SK-N-SH treated with all-trans-retinoic acid at 6 μM for 48 hours (cell line): ENCODE measurements at regions not wholly inside any gene's neighbourhood (a gene's known extent, or its start where the extent isn't known, plus 50 kb on each side); places are given as distances from the start of the nearest gene placed in this dataset.

Experiments used
- ATAC-seq: fragments of 200-7000 bp; cut with Tn5 transposase; 3 replicates; pipeline ENCODE4 v1.9.1; 2020; ENCODE audit warnings: mild to moderate bottlenecking, moderate library complexity
- ARNTL ChIP-seq: fragments of 450-650 bp; formaldehyde crosslinking; IDR thresholded peaks from 2 replicates; pipeline ENCODE4 v1.5.0; 2020; ENCODE audit warnings: low read depth, mild to moderate bottlenecking, moderate library complexity, borderline replicate concordance
- BACH2 ChIP-seq: fragments of 250-450 bp; sonication (Bioruptor Pico); IDR thresholded peaks from 2 replicates; pipeline ENCODE4 v1.9.0; 2021; ENCODE audit warnings: mild to moderate bottlenecking, borderline replicate concordance
- CREB5 ChIP-seq: fragments of 250-450 bp; sonication (Bioruptor Pico); IDR thresholded peaks from 2 replicates; pipeline ENCODE4 v1.5.1; 2020; ENCODE audit warnings: low read depth, mild to moderate bottlenecking, moderate library complexity
- CSDC2 ChIP-seq: fragments of 250-450 bp; sonication (Bioruptor Pico); IDR thresholded peaks from 2 replicates; pipeline ENCODE4 v1.5.0; 2020; ENCODE audit warnings: mild to moderate bottlenecking, moderate library complexity
- CSRNP3 ChIP-seq: fragments of 250-450 bp; sonication (Bioruptor Pico); IDR thresholded peaks from 2 replicates; pipeline ENCODE4 v1.5.1; 2021; ENCODE audit warnings: mild to moderate bottlenecking, moderate library complexity
- ESRRG ChIP-seq: fragments of 250-450 bp; sonication (Bioruptor Pico); IDR thresholded peaks from 2 replicates; pipeline ENCODE4 v1.6.1; 2021; ENCODE audit warnings: mild to moderate bottlenecking
- OSR1 ChIP-seq: fragments of 250-450 bp; sonication (Bioruptor Pico); IDR thresholded peaks from 2 replicates; pipeline ENCODE4 v1.8.0; 2022; ENCODE audit warnings: moderate library complexity, mild to moderate bottlenecking, inconsistent platforms
- PATZ1 ChIP-seq: fragments of 250-450 bp; sonication (Bioruptor Pico); IDR thresholded peaks from 2 replicates; pipeline ENCODE4 v1.8.0; 2020; ENCODE audit warnings: mild to moderate bottlenecking, moderate library complexity, borderline replicate concordance
- POU6F1 ChIP-seq: fragments of 250-450 bp; sonication (Bioruptor Pico); IDR thresholded peaks from 2 replicates; pipeline ENCODE4 v1.8.0; 2021; ENCODE audit warnings: low read depth, mild to moderate bottlenecking, moderate library complexity, borderline replicate concordance
- PPARA ChIP-seq: fragments of 250-450 bp; sonication (Bioruptor Pico); IDR thresholded peaks from 2 replicates; pipeline ENCODE4 v1.5.0; 2020; ENCODE audit warnings: mild to moderate bottlenecking, borderline replicate concordance
- RARB ChIP-seq: fragments of 250-450 bp; sonication (Bioruptor Pico); IDR thresholded peaks from 2 replicates; pipeline ENCODE4 v1.8.0; 2021; ENCODE audit warnings: mild to moderate bottlenecking, moderate library complexity
- TCF4 ChIP-seq: fragments of 250-450 bp; sonication (Bioruptor Pico); IDR thresholded peaks from 2 replicates; pipeline ENCODE4 v1.8.0; 2021; ENCODE audit warnings: mild to moderate bottlenecking, moderate library complexity, borderline replicate concordance
- ZC3H10 ChIP-seq: fragments of 250-450 bp; sonication (Bioruptor Pico); IDR thresholded peaks from 2 replicates; pipeline ENCODE4 v1.5.1; 2021; ENCODE audit warnings: mild to moderate bottlenecking, moderate library complexity
- ZFP30 ChIP-seq: fragments of 450-650 bp; formaldehyde crosslinking; IDR thresholded peaks from 2 replicates; pipeline ENCODE4 v1.5.0; 2022; ENCODE audit warnings: mild to moderate bottlenecking, moderate library complexity
- ZNF70 ChIP-seq: fragments of 450-650 bp; formaldehyde crosslinking; IDR thresholded peaks from 2 replicates; pipeline ENCODE4 v1.5.0; 2020; ENCODE audit warnings: mild to moderate bottlenecking, moderate library complexity
- ZNF8 ChIP-seq: fragments of 450-650 bp; formaldehyde crosslinking; IDR thresholded peaks from 2 replicates; pipeline ENCODE4 v1.5.0; 2020; ENCODE audit warnings: mild to moderate bottlenecking, moderate library complexity

- no peak for TF ChIP-seq CSDC2 (CRISPR knock-in tag)
- ATAC-seq: peak; percentile 83
Measured at GRCh38 chr13:85653681-85654080, 145.5 kb downstream of the SLITRK6 start.

GRCh38 chr13:85652491-85652890 is 146.7 kb downstream of the SLITRK6 start:
- TF ChIP-seq ESRRG (CRISPR knock-in tag) (no peak), BACH2 (CRISPR knock-in tag) (no peak), ZNF70 (CRISPR knock-in tag) (no peak), RARB (CRISPR knock-in tag) (no peak), CSRNP3 (no peak)
- ATAC-seq: no peak

- no peak for ATAC-seq
- TF ChIP-seq OSR1 (CRISPR knock-in tag) (no peak), PATZ1 (CRISPR knock-in tag) (no peak)
- TF ChIP-seq, all 23 proteins: peak for 0
Measured at GRCh38 chr13:85651440-85651839, 147.8 kb downstream of the SLITRK6 start.

GRCh38 chr13:85650613-85651012 is 148.6 kb downstream of the SLITRK6 start:
- no peak for ATAC-seq
- TF ChIP-seq ZNF8 (CRISPR knock-in tag) (no peak), ARNTL (CRISPR knock-in tag) (no peak), CSRNP3 (no peak), TCF4 (no peak), BACH2 (CRISPR knock-in tag) (no peak), POU6F1 (no peak), CREB5 (CRISPR knock-in tag) (no peak), ZC3H10 (no peak)
- TF ChIP-seq, all 23 proteins: peak for 0

- no peak for ATAC-seq
- no peak for TF ChIP-seq ZFP30 (CRISPR knock-in tag)
- TF ChIP-seq CSRNP3: no peak
- TF ChIP-seq ZC3H10: no peak
- TF ChIP-seq, all 23 proteins: peak for 0
Measured at GRCh38 chr13:85640727-85641126, 158.5 kb downstream of the SLITRK6 start.

- ATAC-seq: no peak
- no peak for TF ChIP-seq PPARA (CRISPR knock-in tag)
- TF ChIP-seq ZNF70 (CRISPR knock-in tag): no peak
- no peak for TF ChIP-seq BACH2 (CRISPR knock-in tag)
- TF ChIP-seq, all 23 proteins: peak for 0
Measured at GRCh38 chr13:85638815-85639393, 160.3 kb downstream of the SLITRK6 start.
